OCI-LY3 (cell line): ENCODE measurements at regions not wholly inside any gene's neighbourhood (a gene's known extent, or its start where the extent isn't known, plus 50 kb on each side); places are given as distances from the start of the nearest gene placed in this dataset.

Source experiments
- H2AFZ ChIP-seq: fragments of 200-600, 300-600 bp; shearing (Covaris generic); 2 replicates; pipeline ENCODE4 v1.6.0; 2014; ENCODE audit warnings: antibody characterized with exemption, low read depth, low read length
- H3K27ac ChIP-seq: fragments of 200-600, 300-600 bp; sonication (generic); 2 replicates; pipeline ENCODE4 v1.5.1; 2014; ENCODE audit warnings: mild to moderate bottlenecking, low read length, moderate library complexity, mixed read lengths
- H3K27me3 ChIP-seq: fragments of 200-600, 300-600 bp; sonication (generic); 2 replicates; pipeline ENCODE4 v1.6.1; 2014; ENCODE audit warnings: low read depth, low read length, mixed read lengths
- H3K36me3 ChIP-seq: fragments of 200-600, 300-600 bp; sonication (generic); replicated peaks from 2 replicates; pipeline ENCODE3; 2014; ENCODE audit warnings: low read depth, low read length, mixed read lengths
- H3K4me1 ChIP-seq: fragments of 300-600, 200-600 bp; sonication (generic); 2 replicates; pipeline ENCODE4 v1.6.1; 2014; ENCODE audit warnings: low read length, mixed read lengths
- H3K4me2 ChIP-seq: fragments of 200-600, 300-600 bp; sonication (generic); 2 replicates; pipeline ENCODE4 v1.6.1; 2014; ENCODE audit warnings: low read length, mixed read lengths
- H3K4me3 ChIP-seq: fragments of 300-600, 200-600 bp; sonication (generic); 2 replicates; pipeline ENCODE4 v1.5.1; 2014; ENCODE audit warnings: antibody characterized with exemption, mild to moderate bottlenecking, low read length, moderate library complexity
- H3K79me2 ChIP-seq: fragments of 300-600, 200-600 bp; shearing (Covaris generic); 2 replicates; pipeline ENCODE4 v1.6.1; 2014; ENCODE audit warnings: mild to moderate bottlenecking, low read length, mixed read lengths
- H3K9ac ChIP-seq: fragments of 300-600, 200-600 bp; shearing (Covaris generic); 2 replicates; pipeline ENCODE4 v1.6.0; 2014; ENCODE audit warnings: mild to moderate bottlenecking, low read length, moderate library complexity
- H3K9me3 ChIP-seq: fragments of 200-600, 300-600 bp; shearing (Covaris generic); 2 replicates; pipeline ENCODE4 v1.6.1; 2014; ENCODE audit warnings: low read length, mixed read lengths; ENCODE audit not compliant: insufficient read depth
- H4K20me1 ChIP-seq: fragments of 200-600, 300-600 bp; sonication (generic); 2 replicates; pipeline ENCODE4 v1.6.1; 2016; ENCODE audit warnings: low read length, mixed read lengths; ENCODE audit not compliant: insufficient read depth
- EZH2phosphoT487 ChIP-seq: fragments of 200-600 bp; shearing (Covaris generic); IDR thresholded peaks from 2 replicates; pipeline ENCODE4 v1.6.1; 2018; ENCODE audit warnings: antibody characterized with exemption, mixed run types, low read depth
- TF ChIP-seq, protein P1 (sequence below): fragments of 200-600, 300-600 bp; sonication (generic); IDR thresholded peaks from 2 replicates; pipeline ENCODE4 v1.5.1; 2014; ENCODE audit warnings: antibody characterized with exemption, low read length, low read depth

DNA sequence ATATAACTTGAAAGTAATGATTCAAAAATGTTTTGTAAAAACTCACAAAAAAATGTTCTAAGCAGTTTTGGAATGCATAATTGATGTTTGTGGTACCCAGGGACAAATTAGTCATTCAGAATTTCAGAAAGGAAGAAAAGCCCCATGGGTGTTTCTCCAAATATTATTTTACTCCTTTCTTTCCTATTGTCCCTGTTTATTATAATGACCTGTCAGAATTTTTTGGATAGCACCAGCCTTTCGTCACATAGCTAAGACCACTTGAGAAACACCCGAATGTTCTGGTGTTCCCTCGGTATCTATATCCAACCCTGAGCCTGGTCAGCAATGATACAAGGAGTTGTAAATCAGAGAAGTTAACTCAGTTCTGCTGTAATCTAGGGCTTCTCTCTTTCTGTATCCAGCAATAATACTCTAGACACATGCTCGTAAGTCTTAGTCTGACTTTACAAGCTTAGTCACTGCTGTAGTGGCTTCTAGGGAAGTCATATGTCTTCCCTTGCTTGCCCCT lies 64.8 kb upstream of the MEOX2 start:
- Histone ChIP-seq H3K4me1 (no peaks in the 10 kb centered on the region), H2AFZ (no peak overlapping the region), H3K27ac (no peak overlapping the region), H3K9ac (no peak overlapping the region), H3K4me3 (no peak overlapping the region), H3K79me2 (no peaks in the 10 kb centered on the region), H3K9me3 (no peaks in the 10 kb centered on the region), H3K27me3 (no peaks in the 10 kb centered on the region), H4K20me1 (no peaks in the 10 kb centered on the region), H3K4me2 (no peak overlapping the region), H3K36me3 (no peaks in the 10 kb centered on the region)
- TF ChIP-seq EZH2phosphoT487, result no peak
- TF ChIP-seq, protein P1, sequence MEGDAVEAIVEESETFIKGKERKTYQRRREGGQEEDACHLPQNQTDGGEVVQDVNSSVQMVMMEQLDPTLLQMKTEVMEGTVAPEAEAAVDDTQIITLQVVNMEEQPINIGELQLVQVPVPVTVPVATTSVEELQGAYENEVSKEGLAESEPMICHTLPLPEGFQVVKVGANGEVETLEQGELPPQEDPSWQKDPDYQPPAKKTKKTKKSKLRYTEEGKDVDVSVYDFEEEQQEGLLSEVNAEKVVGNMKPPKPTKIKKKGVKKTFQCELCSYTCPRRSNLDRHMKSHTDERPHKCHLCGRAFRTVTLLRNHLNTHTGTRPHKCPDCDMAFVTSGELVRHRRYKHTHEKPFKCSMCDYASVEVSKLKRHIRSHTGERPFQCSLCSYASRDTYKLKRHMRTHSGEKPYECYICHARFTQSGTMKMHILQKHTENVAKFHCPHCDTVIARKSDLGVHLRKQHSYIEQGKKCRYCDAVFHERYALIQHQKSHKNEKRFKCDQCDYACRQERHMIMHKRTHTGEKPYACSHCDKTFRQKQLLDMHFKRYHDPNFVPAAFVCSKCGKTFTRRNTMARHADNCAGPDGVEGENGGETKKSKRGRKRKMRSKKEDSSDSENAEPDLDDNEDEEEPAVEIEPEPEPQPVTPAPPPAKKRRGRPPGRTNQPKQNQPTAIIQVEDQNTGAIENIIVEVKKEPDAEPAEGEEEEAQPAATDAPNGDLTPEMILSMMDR, result no peak

DNA sequence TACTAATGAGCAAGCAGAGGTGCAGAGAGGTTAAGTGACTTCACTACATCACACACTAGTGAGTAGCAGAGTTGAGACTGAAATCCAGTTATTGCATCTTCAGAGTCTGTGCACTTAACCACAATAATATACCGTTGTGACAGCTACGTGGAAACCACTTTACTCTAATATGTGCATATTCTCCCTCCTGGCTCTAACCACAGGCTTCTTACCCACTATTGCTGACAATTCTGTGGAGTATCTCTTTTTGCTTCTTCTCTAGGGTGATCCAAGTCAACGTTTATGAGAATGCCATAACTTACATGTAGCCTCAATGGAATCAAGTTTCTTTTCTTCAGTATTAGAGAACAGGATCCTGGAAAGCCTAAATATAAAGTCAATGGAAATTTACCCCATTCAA lies 64.2 kb upstream of the MEOX2 start:
- Histone ChIP-seq H3K9me3 (no peaks in the 10 kb centered on the region), H3K36me3 (no peaks in the 10 kb centered on the region), H3K4me2 (no peak overlapping the region), H3K27ac (no peak overlapping the region), H3K9ac (no peak overlapping the region), H3K4me3 (no peak overlapping the region), H3K27me3 (no peaks in the 10 kb centered on the region), H4K20me1 (no peaks in the 10 kb centered on the region), H3K79me2 (no peaks in the 10 kb centered on the region), H3K4me1 (no peaks in the 10 kb centered on the region), H2AFZ (no peak overlapping the region)
- TF ChIP-seq, protein P1, result no peak
- TF ChIP-seq EZH2phosphoT487, result no peak

DNA sequence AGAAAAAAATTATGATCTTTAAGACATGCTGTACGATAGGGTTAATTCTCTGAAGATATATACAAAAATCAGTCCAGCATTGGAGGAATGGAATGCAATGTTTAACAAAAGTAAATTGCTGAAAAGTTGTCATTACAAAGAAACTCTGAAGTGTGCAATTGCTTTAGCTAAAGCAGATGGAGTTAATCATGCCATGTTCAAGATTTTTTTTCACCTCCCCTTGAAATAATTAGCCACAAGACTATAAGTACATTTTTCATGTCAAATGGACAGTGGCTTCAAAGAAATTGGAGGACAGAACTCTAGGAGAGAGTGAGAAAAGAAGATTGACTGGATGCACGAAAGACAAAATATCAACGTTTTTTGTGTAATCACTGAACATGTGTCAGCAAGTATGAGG lies 63.1 kb upstream of the MEOX2 start:
- H2AFZ ChIP-seq, result no peak overlapping the region

DNA sequence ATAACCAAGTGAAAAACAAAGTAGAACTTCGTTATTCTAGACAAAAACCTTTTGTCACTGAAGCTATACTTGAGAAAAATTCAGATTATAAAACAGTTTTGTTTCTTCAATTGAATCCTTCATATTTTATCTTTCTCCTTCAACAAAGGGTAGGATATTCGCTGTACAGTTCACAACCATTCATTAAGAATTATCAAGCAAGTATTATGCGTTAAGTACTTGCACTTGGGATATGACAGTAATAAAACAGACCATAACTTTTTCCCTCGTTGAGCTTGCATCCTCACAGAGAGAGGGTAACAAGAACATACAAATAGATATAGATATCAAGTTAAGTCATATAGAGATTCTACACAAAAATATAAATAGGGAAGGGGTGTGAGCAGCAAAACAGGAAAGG lies 61.2 kb upstream of the MEOX2 start:
- no peak for TF ChIP-seq EZH2phosphoT487
- TF ChIP-seq, protein P1, result no peak

More for the DNA sequence above, 63.1 kb upstream of the MEOX2 start:
- Histone ChIP-seq H3K4me1 (no peaks in the 10 kb centered on the region), H3K36me3 (no peaks in the 10 kb centered on the region), H3K27ac (no peak overlapping the region), H3K4me2 (no peak overlapping the region), H3K4me3 (no peak overlapping the region), H3K79me2 (no peaks in the 10 kb centered on the region), H3K9ac (no peak overlapping the region), H3K27me3 (no peaks in the 10 kb centered on the region), H3K9me3 (no peaks in the 10 kb centered on the region), H4K20me1 (no peaks in the 10 kb centered on the region)
- no peak for TF ChIP-seq EZH2phosphoT487
- TF ChIP-seq, protein P1, result no peak

More for the DNA sequence above, 61.2 kb upstream of the MEOX2 start:
- Histone ChIP-seq H4K20me1 (no peaks in the 10 kb centered on the region), H3K4me1 (no peaks in the 10 kb centered on the region), H3K9me3 (no peaks in the 10 kb centered on the region), H3K36me3 (no peaks in the 10 kb centered on the region), H3K4me2 (no peak overlapping the region), H3K9ac (no peak overlapping the region), H3K27ac (no peak overlapping the region), H3K27me3 (no peaks in the 10 kb centered on the region), H3K79me2 (no peaks in the 10 kb centered on the region), H2AFZ (no peak overlapping the region), H3K4me3 (no peak overlapping the region)
